NCI-H1105 treated with DMSO at 0.1 percent for 48 hours (cell line): ENCODE measurements at regions not wholly inside any gene's neighbourhood (a gene's known extent, or its start where the extent isn't known, plus 50 kb on each side); places are given as distances from the start of the nearest gene placed in this dataset.

Experiments
- DNase-seq: peaks from one replicate; lab custom pipeline; 2025; lab: John Stamatoyannopoulos, UW

- peak; percentile 10 for DNase-seq
Observed at GRCh38 chr6:95501032-95501904, 76.1 kb upstream of the MANEA start.

- DNase-seq, result no peak
Observed at GRCh38 chr6:95503568-95503967, 73.8 kb upstream of the MANEA start.

- no peak for DNase-seq
Observed at GRCh38 chr6:95511404-95511803, 65.9 kb upstream of the MANEA start.

- DNase-seq, result no peak
Observed at GRCh38 chr6:95515975-95516374, 61.4 kb upstream of the MANEA start.

GRCh38 chr6:95517004-95517403, 60.3 kb upstream of the MANEA start:
- no peak for DNase-seq

GRCh38 chr6:95517568-95517967, 59.8 kb upstream of the MANEA start:
- DNase-seq, result no peak

- DNase-seq, result no peak
Observed at GRCh38 chr6:95518630-95519227, 58.6 kb upstream of the MANEA start.

GRCh38 chr6:95519228-95520037, 57.9 kb upstream of the MANEA start:
- no peak for DNase-seq

GRCh38 chr6:95521181-95521580, 56.2 kb upstream of the MANEA start:
- no peak for DNase-seq
